Activated CD4-positive, alpha-beta T cell treated with anti-CD3 and anti-CD28 coated beads, Interleukin-2, amount 50 U/mL, for 24 hours (primary cell): ENCODE measurements at regions not wholly inside any gene's neighbourhood (a gene's known extent, or its start where the extent isn't known, plus 50 kb on each side); places are given as distances from the start of the nearest gene placed in this dataset.

ENCODE experiments used
- DNase-seq, 2 donors: peaks; one replicate each; pipeline ENCODE4 v3.0.0-alpha.2; 2020; ENCODE audit warnings: low read depth in 1 of 2, low spot score in 1 of 2

GRCh38 chr10:78549140-78549935 lies 515.7 kb downstream of the RPS24 start:
- DNase-seq = no peak

GRCh38 chr10:78550090-78550489 lies 516.4 kb downstream of the RPS24 start:
- DNase-seq = no peak

- DNase-seq = no peak
Observed at GRCh38 chr10:78550716-78551115, 517.1 kb downstream of the RPS24 start.

GRCh38 chr10:78551184-78552005 lies 517.4 kb upstream of the ZMIZ1 start:
- DNase-seq = no peak

- DNase-seq = no peak
Observed at GRCh38 chr10:78552261-78552811, 516.4 kb upstream of the ZMIZ1 start.

- no peak for DNase-seq
Observed at GRCh38 chr10:78553792-78554191, 515.0 kb upstream of the ZMIZ1 start.

GRCh38 chr10:78555128-78555527 lies 513.6 kb upstream of the ZMIZ1 start:
- DNase-seq = no peak

- DNase-seq = no peak
Observed at GRCh38 chr10:78556705-78557432, 511.9 kb upstream of the ZMIZ1 start.

GRCh38 chr10:78557433-78557925 lies 511.3 kb upstream of the ZMIZ1 start:
- no peak for DNase-seq

- DNase-seq = no peak
Observed at GRCh38 chr10:78559661-78560340, 509.0 kb upstream of the ZMIZ1 start.

- no peak for DNase-seq
Observed at GRCh38 chr10:78560341-78560688, 508.5 kb upstream of the ZMIZ1 start.

GRCh38 chr10:78563314-78563713 lies 505.5 kb upstream of the ZMIZ1 start:
- DNase-seq = no peak

GRCh38 chr10:78565841-78566240 lies 502.9 kb upstream of the ZMIZ1 start:
- DNase-seq = no peak

GRCh38 chr10:78566284-78567111 lies 502.3 kb upstream of the ZMIZ1 start:
- no peak for DNase-seq

GRCh38 chr10:78567680-78568455 lies 500.9 kb upstream of the ZMIZ1 start:
- DNase-seq = no peak

GRCh38 chr10:78568620-78569019 lies 500.1 kb upstream of the ZMIZ1 start:
- DNase-seq = no peak

GRCh38 chr10:78570633-78571235 lies 498.0 kb upstream of the ZMIZ1 start:
- no peak for DNase-seq

GRCh38 chr10:78571286-78571685 lies 497.5 kb upstream of the ZMIZ1 start:
- no peak for DNase-seq

- DNase-seq = no peak
Observed at GRCh38 chr10:78571891-78572290, 496.9 kb upstream of the ZMIZ1 start.
